ENCODE measurements at regions not wholly inside any gene's neighbourhood (a gene's known extent, or its start where the extent isn't known, plus 50 kb on each side); places are given as distances from the start of the nearest gene placed in this dataset.

DNA sequence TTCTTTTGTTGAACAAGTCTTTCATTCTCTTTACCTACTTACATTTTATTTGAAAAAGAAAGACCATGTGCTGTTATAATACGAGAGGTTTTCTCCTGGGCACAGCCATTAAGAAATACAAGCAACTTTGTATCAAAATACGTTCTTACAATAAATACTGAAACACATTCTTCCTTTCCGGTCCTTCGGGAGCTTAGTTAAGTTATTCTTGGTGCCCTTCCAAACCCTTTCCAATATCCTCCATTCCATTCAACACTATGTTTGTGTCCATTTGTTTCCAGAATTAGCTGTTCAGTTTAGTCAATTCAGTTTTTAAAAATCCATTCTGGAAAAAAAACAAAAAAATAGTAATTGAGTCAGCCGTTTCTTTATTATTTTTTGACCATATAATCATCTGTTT, 746.8 kb upstream of the SLC10A2 start:
- H3K9me3 ChIP-seq (ENCODE audit: low read length), result peaks cover 39% of the 10 kb centered on the region
- no peak overlapping the region for H2AFZ ChIP-seq (ENCODE audit: low read length)
- H3K27ac ChIP-seq (ENCODE audit: low read length), result no peak overlapping the region
- no peak for DNase-seq
- no peak overlapping the region for H3K4me2 ChIP-seq (ENCODE audit: low read depth, low read length, poor library complexity, severe bottlenecking)
- no peak overlapping the region for H3K4me3 ChIP-seq (ENCODE audit: low read length)
- H3K4me1 ChIP-seq (ENCODE audit: low read length), result no peaks in the 10 kb centered on the region
- H3K9me2 ChIP-seq (replicated peaks; ENCODE audit: insufficient read depth, low read length), result no peaks in the 10 kb centered on the region
- H3K9ac ChIP-seq (ENCODE audit: low read length), result no peak overlapping the region
- no peaks in the 10 kb centered on the region for H3K79me2 ChIP-seq (ENCODE audit: low read length)
- H4K20me1 ChIP-seq (ENCODE audit: insufficient read depth, low read depth, low read length), result no peaks in the 10 kb centered on the region
- no peaks in the 10 kb centered on the region for H3K27me3 ChIP-seq (ENCODE audit: low read length)
- H3K36me3 ChIP-seq (ENCODE audit: insufficient read depth, low read length), result no peaks in the 10 kb centered on the region

DNA sequence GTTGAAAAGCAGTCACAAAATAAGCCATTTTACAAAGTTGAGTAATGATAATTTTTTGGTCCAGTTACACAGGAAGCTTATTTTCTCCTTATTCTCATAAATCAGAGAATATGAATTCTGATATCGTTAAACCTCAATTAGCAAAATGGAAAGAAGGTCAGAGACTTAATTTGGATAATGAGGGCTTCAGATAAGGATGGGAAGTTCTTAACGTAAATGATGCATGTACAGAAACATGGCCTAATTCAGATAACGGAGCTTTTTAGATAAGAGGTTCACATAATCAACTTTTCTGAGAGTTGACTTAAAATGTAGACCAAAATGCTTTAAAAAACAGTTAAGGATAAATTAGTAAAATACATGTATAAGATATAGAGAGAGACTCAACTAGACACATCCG, 746.3 kb upstream of the SLC10A2 start:
- Histone ChIP-seq H3K27ac (ENCODE audit: low read length) (no peak overlapping the region), H3K4me2 (ENCODE audit: low read depth, low read length, poor library complexity, severe bottlenecking) (no peak overlapping the region), H3K9ac (ENCODE audit: low read length) (no peak overlapping the region), H4K20me1 (ENCODE audit: insufficient read depth, low read depth, low read length) (no peaks in the 10 kb centered on the region), H3K9me3 (ENCODE audit: low read length) (peaks cover 36% of the 10 kb centered on the region), H3K4me1 (ENCODE audit: low read length) (no peaks in the 10 kb centered on the region), H3K9me2 (replicated peaks; ENCODE audit: insufficient read depth, low read length) (no peaks in the 10 kb centered on the region), H3K36me3 (ENCODE audit: insufficient read depth, low read length) (no peaks in the 10 kb centered on the region), H3K4me3 (ENCODE audit: low read length) (no peak overlapping the region), H3K27me3 (ENCODE audit: low read length) (no peaks in the 10 kb centered on the region), H2AFZ (ENCODE audit: low read length) (no peak overlapping the region), H3K79me2 (ENCODE audit: low read length) (no peaks in the 10 kb centered on the region)
- DNase-seq, result no peak

DNA sequence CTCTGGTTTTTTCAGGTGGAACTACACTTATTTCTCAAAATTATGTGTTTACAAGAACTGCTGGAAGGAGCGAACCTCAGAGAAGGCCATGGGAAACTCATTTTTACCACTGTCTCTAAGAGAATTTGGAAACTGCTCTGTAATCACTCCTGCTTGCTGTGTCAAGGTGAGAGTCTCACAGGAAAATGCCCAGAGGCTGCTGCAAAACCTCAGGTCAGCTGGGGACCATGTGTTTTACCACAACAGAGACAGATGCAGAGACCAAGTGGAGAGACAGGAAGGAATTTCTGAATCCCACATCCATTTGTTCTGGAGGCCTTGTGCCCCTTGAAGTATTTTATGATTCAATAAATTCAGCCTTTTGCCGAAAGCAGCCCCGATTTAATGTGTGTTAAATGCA, 743.8 kb upstream of the SLC10A2 start:
- peaks cover 39% of the 10 kb centered on the region for H3K9me3 ChIP-seq (ENCODE audit: low read length)
- no peak overlapping the region for H3K4me2 ChIP-seq (ENCODE audit: low read depth, low read length, poor library complexity, severe bottlenecking)
- H3K27ac ChIP-seq (ENCODE audit: low read length), result no peak overlapping the region
- no peaks in the 10 kb centered on the region for H3K36me3 ChIP-seq (ENCODE audit: insufficient read depth, low read length)
- no peaks in the 10 kb centered on the region for H4K20me1 ChIP-seq (ENCODE audit: insufficient read depth, low read depth, low read length)
- no peak overlapping the region for H2AFZ ChIP-seq (ENCODE audit: low read length)
- no peaks in the 10 kb centered on the region for H3K27me3 ChIP-seq (ENCODE audit: low read length)
- H3K4me1 ChIP-seq (ENCODE audit: low read length), result no peaks in the 10 kb centered on the region
- H3K9ac ChIP-seq (ENCODE audit: low read length), result no peak overlapping the region
- H3K4me3 ChIP-seq (ENCODE audit: low read length), result no peak overlapping the region
- H3K79me2 ChIP-seq (ENCODE audit: low read length), result no peaks in the 10 kb centered on the region
- no peaks in the 10 kb centered on the region for H3K9me2 ChIP-seq (replicated peaks; ENCODE audit: insufficient read depth, low read length)
- no peak for DNase-seq

DNA sequence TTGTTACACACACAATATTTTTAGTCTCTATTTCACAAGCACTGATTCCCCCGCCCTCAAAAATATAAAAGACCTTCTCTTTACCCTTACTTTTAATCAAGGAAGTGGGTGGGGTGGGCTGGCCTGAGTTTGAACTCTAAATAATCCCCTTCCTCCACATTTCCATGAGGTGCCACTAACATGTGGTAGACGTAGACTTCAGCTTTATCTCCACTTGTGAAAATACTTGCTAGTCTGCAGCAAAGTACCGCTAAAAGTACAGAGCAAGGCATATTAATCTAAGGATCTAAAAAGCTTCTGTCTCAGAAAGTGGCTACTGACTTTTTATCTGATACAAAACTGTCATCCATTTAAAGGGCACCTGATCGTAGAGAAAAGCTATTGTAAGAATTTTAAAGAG, 739.6 kb upstream of the SLC10A2 start:
- Histone ChIP-seq H3K4me3 (ENCODE audit: low read length) (no peak overlapping the region), H3K27me3 (ENCODE audit: low read length) (no peaks in the 10 kb centered on the region), H2AFZ (ENCODE audit: low read length) (no peak overlapping the region), H3K79me2 (ENCODE audit: low read length) (no peaks in the 10 kb centered on the region), H3K4me1 (ENCODE audit: low read length) (no peaks in the 10 kb centered on the region), H3K36me3 (ENCODE audit: insufficient read depth, low read length) (no peaks in the 10 kb centered on the region), H3K27ac (ENCODE audit: low read length) (no peak overlapping the region), H3K9me2 (replicated peaks; ENCODE audit: insufficient read depth, low read length) (no peaks in the 10 kb centered on the region), H3K9ac (ENCODE audit: low read length) (no peak overlapping the region), H3K4me2 (ENCODE audit: low read depth, low read length, poor library complexity, severe bottlenecking) (no peak overlapping the region), H3K9me3 (ENCODE audit: low read length) (peaks cover 32% of the 10 kb centered on the region), H4K20me1 (ENCODE audit: insufficient read depth, low read depth, low read length) (no peaks in the 10 kb centered on the region)
- no peak for DNase-seq

DNA sequence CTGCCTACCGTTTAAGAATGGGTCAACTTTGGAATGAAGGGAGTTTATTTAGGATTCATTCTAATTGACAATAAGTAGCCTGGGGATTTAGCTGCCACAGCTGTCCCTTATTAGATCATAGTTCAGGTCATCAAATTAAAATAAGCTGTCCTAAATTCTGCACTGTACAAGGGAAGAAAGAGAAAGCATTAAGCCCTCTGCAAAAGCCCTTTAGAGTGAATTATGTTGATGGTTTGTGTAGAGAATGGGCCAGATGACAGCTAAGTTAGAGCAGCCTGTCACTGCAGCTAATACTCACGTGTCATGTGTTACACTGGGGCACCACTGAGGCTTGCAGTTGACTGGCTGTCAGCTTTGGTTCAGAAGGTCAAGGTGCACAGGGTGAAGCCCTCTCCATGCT, 737.1 kb upstream of the SLC10A2 start:
- Histone ChIP-seq H2AFZ (ENCODE audit: low read length) (no peak overlapping the region), H4K20me1 (ENCODE audit: insufficient read depth, low read depth, low read length) (no peaks in the 10 kb centered on the region), H3K4me2 (ENCODE audit: low read depth, low read length, poor library complexity, severe bottlenecking) (no peak overlapping the region), H3K9me2 (replicated peaks; ENCODE audit: insufficient read depth, low read length) (no peaks in the 10 kb centered on the region), H3K36me3 (ENCODE audit: insufficient read depth, low read length) (no peaks in the 10 kb centered on the region), H3K4me3 (ENCODE audit: low read length) (no peak overlapping the region), H3K79me2 (ENCODE audit: low read length) (no peaks in the 10 kb centered on the region), H3K27ac (ENCODE audit: low read length) (no peak overlapping the region), H3K27me3 (ENCODE audit: low read length) (no peaks in the 10 kb centered on the region), H3K9me3 (ENCODE audit: low read length) (peaks cover 33% of the 10 kb centered on the region), H3K4me1 (ENCODE audit: low read length) (no peaks in the 10 kb centered on the region), H3K9ac (ENCODE audit: low read length) (no peak overlapping the region)
- no peak for DNase-seq

DNA sequence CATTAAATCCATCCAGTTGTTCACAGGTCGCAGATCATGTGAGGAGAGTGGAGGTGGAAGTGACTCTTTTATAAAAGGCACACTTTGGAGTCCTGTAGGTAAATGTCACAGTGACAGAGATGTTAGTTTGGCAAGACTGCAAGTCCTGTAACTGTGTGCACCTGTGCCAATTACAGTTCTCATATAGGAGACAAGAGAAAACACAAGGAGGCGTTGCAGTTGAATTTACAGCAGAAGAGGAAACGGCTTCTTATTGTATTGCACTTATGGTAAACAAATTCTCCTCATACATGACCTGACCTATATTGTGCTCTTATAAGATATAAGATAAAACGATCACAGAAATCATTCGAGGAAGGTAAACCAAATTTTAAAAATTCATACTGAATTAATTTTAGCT, 732.8 kb upstream of the SLC10A2 start:
- peaks cover 26% of the 10 kb centered on the region for H3K9me3 ChIP-seq (ENCODE audit: low read length)
- no peaks in the 10 kb centered on the region for H4K20me1 ChIP-seq (ENCODE audit: insufficient read depth, low read depth, low read length)
- H3K36me3 ChIP-seq (ENCODE audit: insufficient read depth, low read length), result no peaks in the 10 kb centered on the region
- H2AFZ ChIP-seq (ENCODE audit: low read length), result no peak overlapping the region
- no peaks in the 10 kb centered on the region for H3K4me1 ChIP-seq (ENCODE audit: low read length)
- no peaks in the 10 kb centered on the region for H3K27me3 ChIP-seq (ENCODE audit: low read length)
- H3K4me3 ChIP-seq (ENCODE audit: low read length), result no peak overlapping the region
- no peaks in the 10 kb centered on the region for H3K79me2 ChIP-seq (ENCODE audit: low read length)
- no peak overlapping the region for H3K4me2 ChIP-seq (ENCODE audit: low read depth, low read length, poor library complexity, severe bottlenecking)
- H3K27ac ChIP-seq (ENCODE audit: low read length), result no peak overlapping the region
- no peak overlapping the region for H3K9ac ChIP-seq (ENCODE audit: low read length)
- no peak for DNase-seq
- no peaks in the 10 kb centered on the region for H3K9me2 ChIP-seq (replicated peaks; ENCODE audit: insufficient read depth, low read length)

DNA sequence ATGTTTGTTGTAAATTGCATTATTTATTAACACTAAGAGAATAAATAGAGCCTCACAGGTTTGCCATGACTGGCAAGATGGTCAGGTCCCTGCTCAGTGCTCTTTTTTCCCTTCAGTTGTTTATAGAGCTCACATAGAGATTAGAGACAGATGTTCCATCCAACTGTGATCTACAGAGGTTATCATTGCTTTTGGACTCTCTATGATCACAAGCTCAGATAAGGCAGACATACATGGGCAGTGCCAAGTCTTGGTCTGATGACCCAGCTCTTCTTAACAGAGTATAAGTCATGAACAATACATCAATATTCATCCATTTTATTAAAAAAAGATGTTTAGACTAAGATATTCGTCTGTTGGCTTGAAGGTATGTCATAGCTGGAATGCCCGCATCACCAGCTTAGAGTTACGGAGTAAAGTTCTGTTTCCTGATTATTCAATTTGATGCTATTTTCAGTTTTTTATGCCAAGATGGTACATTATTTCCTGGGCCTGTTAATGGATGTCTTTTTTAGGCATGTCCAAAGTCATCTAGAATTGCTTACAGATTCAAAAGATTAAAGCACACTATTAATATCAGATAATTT, 729.8 kb upstream of the SLC10A2 start:
- H2AFZ ChIP-seq (ENCODE audit: low read length), result no peak overlapping the region
- no peaks in the 10 kb centered on the region for H3K36me3 ChIP-seq (ENCODE audit: insufficient read depth, low read length)
- peaks cover 31% of the 10 kb centered on the region for H3K9me3 ChIP-seq (ENCODE audit: low read length)
- H3K9me2 ChIP-seq (replicated peaks; ENCODE audit: insufficient read depth, low read length), result no peaks in the 10 kb centered on the region
- H3K4me3 ChIP-seq (ENCODE audit: low read length), result no peak overlapping the region
- H3K4me1 ChIP-seq (ENCODE audit: low read length), result no peaks in the 10 kb centered on the region
- no peaks in the 10 kb centered on the region for H4K20me1 ChIP-seq (ENCODE audit: insufficient read depth, low read depth, low read length)
- no peak overlapping the region for H3K4me2 ChIP-seq (ENCODE audit: low read depth, low read length, poor library complexity, severe bottlenecking)
- no peak overlapping the region for H3K9ac ChIP-seq (ENCODE audit: low read length)
- H3K79me2 ChIP-seq (ENCODE audit: low read length), result no peaks in the 10 kb centered on the region
- H3K27me3 ChIP-seq (ENCODE audit: low read length), result no peaks in the 10 kb centered on the region
- no peak overlapping the region for H3K27ac ChIP-seq (ENCODE audit: low read length)
- DNase-seq, result no peak

DNA sequence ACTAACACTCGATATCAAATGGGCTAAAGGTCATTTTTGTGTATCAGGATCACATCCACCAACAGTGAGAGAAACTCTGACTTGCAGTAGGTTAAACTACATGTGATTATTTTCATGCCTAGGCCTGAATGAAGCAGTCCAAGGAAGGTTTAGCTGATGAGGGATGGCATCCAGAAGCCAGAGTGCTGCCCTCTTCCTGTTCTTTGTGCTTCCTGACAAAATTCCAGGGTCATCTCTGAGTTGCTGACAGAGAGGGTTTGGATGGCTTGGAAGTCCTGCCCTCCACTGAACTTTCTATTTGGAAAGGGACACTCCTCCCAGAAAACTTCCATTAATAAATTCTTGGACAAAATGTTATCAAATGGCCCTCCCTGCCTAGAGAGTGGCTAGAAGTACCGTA, 728.3 kb upstream of the SLC10A2 start:
- H4K20me1 ChIP-seq (ENCODE audit: insufficient read depth, low read depth, low read length), result no peaks in the 10 kb centered on the region
- H3K9me2 ChIP-seq (replicated peaks; ENCODE audit: insufficient read depth, low read length), result no peaks in the 10 kb centered on the region
- no peak overlapping the region for H3K27ac ChIP-seq (ENCODE audit: low read length)
- no peaks in the 10 kb centered on the region for H3K36me3 ChIP-seq (ENCODE audit: insufficient read depth, low read length)
- no peak for DNase-seq
- H3K4me2 ChIP-seq (ENCODE audit: low read depth, low read length, poor library complexity, severe bottlenecking), result no peak overlapping the region
- peaks cover 29% of the 10 kb centered on the region for H3K9me3 ChIP-seq (ENCODE audit: low read length)
- no peaks in the 10 kb centered on the region for H3K4me1 ChIP-seq (ENCODE audit: low read length)
- no peaks in the 10 kb centered on the region for H3K79me2 ChIP-seq (ENCODE audit: low read length)
- no peak overlapping the region for H2AFZ ChIP-seq (ENCODE audit: low read length)
- no peak overlapping the region for H3K9ac ChIP-seq (ENCODE audit: low read length)
- H3K27me3 ChIP-seq (ENCODE audit: low read length), result no peaks in the 10 kb centered on the region
- H3K4me3 ChIP-seq (ENCODE audit: low read length), result no peak overlapping the region
